ENCODE measurements at regions not wholly inside any gene's neighbourhood (a gene's known extent, or its start where the extent isn't known, plus 50 kb on each side); places are given as distances from the start of the nearest gene placed in this dataset.

DNA sequence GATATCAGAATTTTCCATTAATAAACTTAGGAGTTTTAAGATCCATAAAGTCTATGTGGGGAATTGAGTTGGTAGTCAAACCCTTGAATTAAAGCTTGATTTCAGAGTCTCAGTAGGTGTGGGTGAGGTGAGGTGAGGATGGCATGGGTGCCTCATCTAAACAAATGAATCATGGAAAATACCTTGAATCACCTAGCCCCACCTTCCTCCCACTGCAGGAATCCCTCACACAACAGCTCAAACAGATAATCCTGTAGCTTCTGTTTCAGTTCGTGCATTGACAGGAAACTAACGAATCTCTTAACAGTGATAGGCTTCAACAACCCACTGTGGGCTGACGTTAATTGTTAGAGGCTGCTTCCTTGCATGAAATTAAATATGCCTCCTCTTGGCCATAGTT lies 185.0 kb downstream of the SREK1 start:
- 28 to 40% methylated on average over 3 of the region's 3 CpGs for WGBS, 2 donors
- H3K36me3 ChIP-seq = no peaks in the 10 kb centered on the region
- H3K4me1 ChIP-seq = no peaks in the 10 kb centered on the region
- TF ChIP-seq, protein P1, sequence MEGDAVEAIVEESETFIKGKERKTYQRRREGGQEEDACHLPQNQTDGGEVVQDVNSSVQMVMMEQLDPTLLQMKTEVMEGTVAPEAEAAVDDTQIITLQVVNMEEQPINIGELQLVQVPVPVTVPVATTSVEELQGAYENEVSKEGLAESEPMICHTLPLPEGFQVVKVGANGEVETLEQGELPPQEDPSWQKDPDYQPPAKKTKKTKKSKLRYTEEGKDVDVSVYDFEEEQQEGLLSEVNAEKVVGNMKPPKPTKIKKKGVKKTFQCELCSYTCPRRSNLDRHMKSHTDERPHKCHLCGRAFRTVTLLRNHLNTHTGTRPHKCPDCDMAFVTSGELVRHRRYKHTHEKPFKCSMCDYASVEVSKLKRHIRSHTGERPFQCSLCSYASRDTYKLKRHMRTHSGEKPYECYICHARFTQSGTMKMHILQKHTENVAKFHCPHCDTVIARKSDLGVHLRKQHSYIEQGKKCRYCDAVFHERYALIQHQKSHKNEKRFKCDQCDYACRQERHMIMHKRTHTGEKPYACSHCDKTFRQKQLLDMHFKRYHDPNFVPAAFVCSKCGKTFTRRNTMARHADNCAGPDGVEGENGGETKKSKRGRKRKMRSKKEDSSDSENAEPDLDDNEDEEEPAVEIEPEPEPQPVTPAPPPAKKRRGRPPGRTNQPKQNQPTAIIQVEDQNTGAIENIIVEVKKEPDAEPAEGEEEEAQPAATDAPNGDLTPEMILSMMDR (IDR thresholded peaks at IDR 0.05) = no peak
- no peak for DNase-seq
- H3K27me3 ChIP-seq = no peaks in the 10 kb centered on the region
- intact Hi-C loops (cut with DNase I) = no loop called here
- no peaks in the 10 kb centered on the region for H3K9me3 ChIP-seq
- H3K4me3 ChIP-seq = no peak overlapping the region
- no peak overlapping the region for H3K27ac ChIP-seq

DNA sequence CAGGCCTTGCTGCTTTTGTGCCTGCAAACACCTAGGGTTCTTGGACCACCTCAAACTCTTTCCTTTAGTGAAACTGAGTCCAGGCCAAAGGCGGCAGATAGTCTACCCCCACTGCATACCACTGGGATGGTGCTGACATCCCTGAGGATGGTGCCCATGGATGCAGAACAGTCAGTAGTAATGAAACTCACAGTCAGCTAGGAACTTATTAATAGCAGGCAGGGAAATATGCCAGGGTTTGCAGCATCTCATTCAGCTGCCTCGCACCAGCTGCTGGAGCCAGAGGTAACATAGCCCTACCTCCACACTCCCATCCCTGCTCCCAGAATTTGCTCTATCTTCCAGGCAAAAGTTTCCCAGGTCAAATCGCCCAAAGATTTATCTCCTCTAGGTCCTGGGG lies 189.1 kb downstream of the SREK1 start:
- no peak overlapping the region for H3K27ac ChIP-seq
- TF ChIP-seq POLR2A (IDR thresholded peaks at IDR 0.05) = no peak
- 63 to 87% methylated on average over 2 to 3 of the region's 3 CpGs for WGBS, 2 donors

DNA sequence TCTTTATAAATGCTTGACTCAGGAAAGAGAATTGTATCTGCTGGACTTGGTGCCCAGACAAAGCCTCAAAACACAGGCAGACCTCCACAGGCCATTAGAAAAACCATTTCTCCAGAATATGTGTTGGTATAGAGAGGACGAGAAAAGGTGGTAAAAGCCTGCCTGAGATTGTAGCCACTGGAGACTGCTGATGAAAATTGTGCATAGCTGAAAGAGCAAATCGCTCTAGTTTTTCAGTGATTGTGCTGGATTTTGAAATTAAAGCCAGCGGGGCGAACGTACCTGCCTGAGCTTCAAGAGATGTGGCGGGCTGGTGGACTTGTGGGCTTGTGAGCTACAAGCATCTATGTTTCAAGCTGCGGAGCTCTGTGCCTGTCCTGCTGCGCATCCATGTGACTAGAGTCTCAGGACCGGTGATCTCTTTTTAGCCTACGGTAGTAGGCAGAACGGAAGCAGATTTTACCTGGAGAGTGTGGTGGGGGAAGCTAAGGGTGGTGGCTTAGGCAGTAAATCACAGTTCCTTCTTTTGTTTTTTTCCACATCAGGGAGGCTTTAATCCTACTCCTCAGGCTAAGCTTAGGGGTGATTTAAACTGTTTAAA lies 193.6 kb downstream of the SREK1 start:
- TF ChIP-seq, protein P1 (IDR thresholded peaks at IDR 0.05) = no peak
- no peak for TF ChIP-seq POLR2A (IDR thresholded peaks at IDR 0.05)
- Histone ChIP-seq H3K27ac (no peak overlapping the region), H3K4me3 (no peak overlapping the region), H3K27me3 (peaks cover 0 to 13% (median 0%) of the 10 kb centered on the region in 4 donors), H3K4me1 (no peaks in the 10 kb centered on the region), H3K9me3 (no peaks in the 10 kb centered on the region), H3K36me3 (no peaks in the 10 kb centered on the region)
- intact Hi-C loops (cut with DNase I) = no loop called here
- no peak for DNase-seq
- WGBS, 2 donors = 51 to 69% methylated on average over 11 of the region's 11 CpGs

More for the DNA sequence above, 189.1 kb downstream of the SREK1 start:
- Histone ChIP-seq H3K27me3 (peaks cover 0 to 13% (median 0%) of the 10 kb centered on the region in 4 donors), H3K4me3 (no peak overlapping the region), H3K9me3 (no peaks in the 10 kb centered on the region), H3K36me3 (no peaks in the 10 kb centered on the region), H3K4me1 (no peaks in the 10 kb centered on the region)
- intact Hi-C loops (cut with DNase I) = no loop called here
- DNase-seq = no peak

DNA sequence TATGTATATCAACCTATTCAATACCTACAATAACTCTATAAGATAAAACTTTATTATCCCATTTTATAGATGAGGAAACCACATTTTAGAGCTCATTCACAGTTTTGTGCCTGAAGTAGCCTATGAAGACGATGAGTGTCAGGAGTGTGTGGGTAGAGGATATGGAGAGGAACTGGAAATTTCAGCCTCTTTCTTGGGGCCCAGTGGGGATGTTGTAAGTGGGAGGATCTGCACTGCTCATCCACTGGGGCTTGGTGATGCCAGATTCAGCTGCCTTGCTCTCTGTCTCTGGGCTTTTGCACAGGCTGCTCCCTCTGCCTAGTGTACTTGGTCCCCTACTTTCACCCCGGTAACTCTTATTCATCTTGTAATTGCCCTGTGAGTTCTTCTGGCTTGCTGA lies 194.7 kb downstream of the SREK1 start:
- no peak for TF ChIP-seq POLR2A (IDR thresholded peaks at IDR 0.05)
- TF ChIP-seq, protein P1 (IDR thresholded peaks at IDR 0.05) = no peak
- Histone ChIP-seq H3K36me3 (no peaks in the 10 kb centered on the region), H3K4me1 (no peaks in the 10 kb centered on the region), H3K4me3 (no peak overlapping the region), H3K27me3 (peaks cover 0 to 13% (median 0%) of the 10 kb centered on the region in 4 donors), H3K27ac (no peak overlapping the region), H3K9me3 (no peaks in the 10 kb centered on the region)
- no peak for DNase-seq
- 54 to 62% methylated on average over 2 of the region's 2 CpGs for WGBS, 2 donors
- intact Hi-C loops (cut with DNase I) = no loop called here

DNA sequence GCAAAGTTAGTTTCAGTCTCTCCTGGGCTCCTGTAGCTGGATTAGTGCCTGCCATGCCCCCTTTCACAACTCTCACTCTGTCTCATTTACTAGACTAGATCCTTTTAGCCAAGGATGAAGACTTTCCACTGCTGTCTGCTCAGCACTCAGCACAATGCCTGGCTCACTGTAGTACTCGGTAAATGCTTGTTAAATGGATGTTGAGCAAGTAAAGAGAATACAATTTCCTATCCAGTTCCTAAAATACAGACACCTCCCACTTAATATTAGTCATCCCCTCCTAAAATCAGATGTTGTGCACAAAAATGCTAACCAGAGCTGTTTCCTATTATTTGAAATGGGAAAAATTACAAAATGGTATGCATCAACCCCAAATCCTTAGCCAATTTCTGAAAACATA lies 195.8 kb downstream of the SREK1 start:
- TF ChIP-seq POLR2A (IDR thresholded peaks at IDR 0.05) = no peak
- TF ChIP-seq, protein P1 (IDR thresholded peaks at IDR 0.05) = no peak
- 50 to 58% methylated on average over 1 of the region's 1 CpG for WGBS, 2 donors
- no peak for DNase-seq
- Histone ChIP-seq H3K27ac (no peak overlapping the region), H3K27me3 (peaks cover 0 to 8% (median 0%) of the 10 kb centered on the region in 4 donors), H3K4me3 (no peak overlapping the region), H3K4me1 (no peaks in the 10 kb centered on the region), H3K36me3 (no peaks in the 10 kb centered on the region), H3K9me3 (no peaks in the 10 kb centered on the region)
- intact Hi-C loops (cut with DNase I) = no loop called here

DNA sequence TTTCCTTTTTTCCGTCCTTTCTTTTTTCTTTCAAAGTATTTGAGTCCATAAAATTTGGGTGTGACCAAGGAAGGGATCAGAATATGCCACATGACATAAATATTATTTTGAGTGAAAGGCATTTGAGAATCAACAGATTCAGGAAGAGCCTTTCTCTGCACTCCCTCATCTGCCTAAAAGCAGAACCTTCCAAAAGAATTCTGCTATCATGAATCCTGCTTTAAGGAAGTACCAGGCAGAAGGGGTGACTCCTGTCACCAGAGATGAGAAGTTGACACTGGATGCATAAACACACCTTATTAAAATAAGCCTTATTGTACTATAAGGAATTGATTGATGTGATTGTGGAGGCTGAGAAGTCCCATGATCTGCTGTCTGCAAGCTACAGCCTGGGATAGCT lies 196.7 kb downstream of the SREK1 start:
- WGBS, 2 donors = 85 to 91% methylated on average over 1 of the region's 1 CpG
- H3K36me3 ChIP-seq = no peaks in the 10 kb centered on the region
- no peak for DNase-seq
- no peak overlapping the region for H3K4me3 ChIP-seq
- no peaks in the 10 kb centered on the region for H3K4me1 ChIP-seq
- TF ChIP-seq POLR2A (IDR thresholded peaks at IDR 0.05) = no peak
- TF ChIP-seq, protein P1 (IDR thresholded peaks at IDR 0.05) = no peak
- peaks cover 0 to 7% (median 0%) of the 10 kb centered on the region in 4 donors for H3K27me3 ChIP-seq
- no peaks in the 10 kb centered on the region for H3K9me3 ChIP-seq
- no peak overlapping the region for H3K27ac ChIP-seq
- intact Hi-C loops (cut with DNase I) = no loop called here
